ENCODE measurements at regions not wholly inside any gene's neighbourhood (a gene's known extent, or its start where the extent isn't known, plus 50 kb on each side); places are given as distances from the start of the nearest gene placed in this dataset.

GRCh38 chr1:198893763-198894444 lies 255.1 kb downstream of the PTPRC start:
- TF ChIP-seq CTCF (IDR thresholded peaks at IDR 0.05) (no peak), POLR2A (IDR thresholded peaks at IDR 0.05) (no peak)
